Heart left ventricle (tissue), 16 donors: ENCODE measurements at regions not wholly inside any gene's neighbourhood (a gene's known extent, or its start where the extent isn't known, plus 50 kb on each side); places are given as distances from the start of the nearest gene placed in this dataset.

Experiments used
- ATAC-seq, 4 donors: fragments of 200-7000 bp; cut with Tn5 transposase; one replicate each; pipeline ENCODE4 v1.9.1; 2020 to 2022; ENCODE audit warnings: moderate library complexity in 4 of 4, mild to moderate bottlenecking in 3 of 4, moderate number of reproducible peaks in 1 of 4
- DNase-seq, 5 donors: peaks; one replicate each; pipeline ENCODE4 v3.0.0-alpha.2; 2020
- H3K27ac ChIP-seq, 12 donors: fragments of 200-600 bp; sonication (generic) in 4 of 12; one replicate each; pipeline versions ENCODE4 v1.5.0 to v1.8.0; 2016 to 2022; ENCODE audit warnings: mild to moderate bottlenecking in 2 of 12
- H3K27me3 ChIP-seq, 9 donors: fragments of 200-600 bp; sonication (generic) in 2 of 9; one replicate each; pipeline versions ENCODE4 v1.5.1 to v1.8.0; 2016 to 2022; ENCODE audit warnings: mild to moderate bottlenecking in 3 of 9
- H3K36me3 ChIP-seq, 9 donors: fragments of 200-600 bp; sonication (generic) in 2 of 9; one replicate each; pipeline versions ENCODE4 v1.5.0 to v1.8.0; 2018 to 2022; ENCODE audit warnings: mild to moderate bottlenecking in 2 of 9
- H3K4me1 ChIP-seq, 12 donors: fragments of 200-600 bp; sonication (generic) in 4 of 12; one replicate each; pipeline versions ENCODE4 v1.5.0 to v1.8.0; 2016 to 2022; ENCODE audit warnings: mild to moderate bottlenecking in 3 of 12
- H3K4me3 ChIP-seq, 12 donors: fragments of 200-600 bp; sonication (generic) in 4 of 12; one replicate each; pipeline versions ENCODE4 v1.5.0 to v1.8.0; 2017 to 2022; ENCODE audit warnings: mild to moderate bottlenecking in 9 of 12, moderate library complexity in 4 of 12
- H3K9me3 ChIP-seq, 12 donors: fragments of 200-600 bp; sonication (generic) in 4 of 12; one replicate each; pipeline versions ENCODE4 v1.5.0 to v1.8.0; 2016 to 2022; ENCODE audit warnings: mild to moderate bottlenecking in 1 of 12
- POLR2A ChIP-seq, 2 donors: fragments of 450-650 bp; IDR thresholded peaks; one replicate each; pipeline ENCODE4 v1.6.1; 2017; ENCODE audit warnings: antibody characterized with exemption in 2 of 2, mild to moderate bottlenecking in 2 of 2, moderate library complexity in 2 of 2
- WGBS, 4 donors: extraction: QIAGEN DNeasy Blood & Tissue Kit in 2 of 4; methylation state at CpG; one replicate each; pipeline versions ENCODE4 v1.1.5 to v1.1.7; 2013 to 2018; 5-methylcytosine and 5-hydroxymethylcytosine counted together
- intact Hi-C, 10 donors: fragments of 100-400 bp; cut with DNase I; formaldehyde crosslinking; loops; one replicate each; pipeline versions ENCODE4 v1.11.1 to v1.14.2; 2022
- TF ChIP-seq, protein P1 (sequence below), 12 donors: fragments of 200-600 bp; sonication (generic) in 4 of 12; IDR thresholded peaks; one replicate each; pipeline versions ENCODE4 v1.5.0 to v1.8.0; 2018 to 2022; ENCODE audit warnings: antibody characterized with exemption in 12 of 12, mild to moderate bottlenecking in 5 of 12
- donor health status: ischemic (EF 13 %, LVEDD 7.1; RV severe dilation, severe dysfunction).
- donor health status: healthy with polysubstance abuse.
- donor health status: DM: no; HTN: yes; CAD: no.
- donor health status: DM: no; HTN: no; CAD: no.
- donor health status: ischemic (EF 25% LVEDD 6.9; RV normal size, moderate dysfunction).
- donor health status: ischemic (EF 25% LVEDD 5.7; RV mildly dilated, moderate dysfunction).
- donor health status: healthy.
- donor health status: DM: yes; HTN: yes; CAD: no.
- donor health status: ischemic (EF 35%, LVEDD 5.7; RV mildly dilated, moderate dysfunction).
- donor health status: nonischemic (EF 11% LVEDD 7.7; RV severe dilation, severe dysfunction).
- donor health status: DM: yes; HTN: yes; CAD: no.
- donor health status: PGD.
- donor health status: ischemic (EF 29% LVEDD 5.4; RV normal size, mild dysfunction).
- donor health status: nonischemic (EF 23%, LVEDD 6.1; RV moderate dilation, normal function).

- H3K4me3 ChIP-seq, result no peak overlapping the region
- no peak for ATAC-seq
- H3K27ac ChIP-seq, result no peak overlapping the region
- H3K36me3 ChIP-seq, result no peaks in the 10 kb centered on the region
- no peaks in the 10 kb centered on the region for H3K9me3 ChIP-seq
- 68 to 85% (median 79%) methylated on average over 3 of the region's 3 CpGs for WGBS, 4 donors
- intact Hi-C loops, result no loop called here
- DNase-seq, result no peak
- TF ChIP-seq POLR2A (IDR thresholded peaks at IDR 0.05), result no peak
- TF ChIP-seq, protein P1, sequence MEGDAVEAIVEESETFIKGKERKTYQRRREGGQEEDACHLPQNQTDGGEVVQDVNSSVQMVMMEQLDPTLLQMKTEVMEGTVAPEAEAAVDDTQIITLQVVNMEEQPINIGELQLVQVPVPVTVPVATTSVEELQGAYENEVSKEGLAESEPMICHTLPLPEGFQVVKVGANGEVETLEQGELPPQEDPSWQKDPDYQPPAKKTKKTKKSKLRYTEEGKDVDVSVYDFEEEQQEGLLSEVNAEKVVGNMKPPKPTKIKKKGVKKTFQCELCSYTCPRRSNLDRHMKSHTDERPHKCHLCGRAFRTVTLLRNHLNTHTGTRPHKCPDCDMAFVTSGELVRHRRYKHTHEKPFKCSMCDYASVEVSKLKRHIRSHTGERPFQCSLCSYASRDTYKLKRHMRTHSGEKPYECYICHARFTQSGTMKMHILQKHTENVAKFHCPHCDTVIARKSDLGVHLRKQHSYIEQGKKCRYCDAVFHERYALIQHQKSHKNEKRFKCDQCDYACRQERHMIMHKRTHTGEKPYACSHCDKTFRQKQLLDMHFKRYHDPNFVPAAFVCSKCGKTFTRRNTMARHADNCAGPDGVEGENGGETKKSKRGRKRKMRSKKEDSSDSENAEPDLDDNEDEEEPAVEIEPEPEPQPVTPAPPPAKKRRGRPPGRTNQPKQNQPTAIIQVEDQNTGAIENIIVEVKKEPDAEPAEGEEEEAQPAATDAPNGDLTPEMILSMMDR (IDR thresholded peaks at IDR 0.05), result no peak
- H3K4me1 ChIP-seq, result no peaks in the 10 kb centered on the region
- no peaks in the 10 kb centered on the region for H3K27me3 ChIP-seq
Observed at GRCh38 chr6:85166114-85166741, 283.7 kb upstream of the NT5E start.

DNA sequence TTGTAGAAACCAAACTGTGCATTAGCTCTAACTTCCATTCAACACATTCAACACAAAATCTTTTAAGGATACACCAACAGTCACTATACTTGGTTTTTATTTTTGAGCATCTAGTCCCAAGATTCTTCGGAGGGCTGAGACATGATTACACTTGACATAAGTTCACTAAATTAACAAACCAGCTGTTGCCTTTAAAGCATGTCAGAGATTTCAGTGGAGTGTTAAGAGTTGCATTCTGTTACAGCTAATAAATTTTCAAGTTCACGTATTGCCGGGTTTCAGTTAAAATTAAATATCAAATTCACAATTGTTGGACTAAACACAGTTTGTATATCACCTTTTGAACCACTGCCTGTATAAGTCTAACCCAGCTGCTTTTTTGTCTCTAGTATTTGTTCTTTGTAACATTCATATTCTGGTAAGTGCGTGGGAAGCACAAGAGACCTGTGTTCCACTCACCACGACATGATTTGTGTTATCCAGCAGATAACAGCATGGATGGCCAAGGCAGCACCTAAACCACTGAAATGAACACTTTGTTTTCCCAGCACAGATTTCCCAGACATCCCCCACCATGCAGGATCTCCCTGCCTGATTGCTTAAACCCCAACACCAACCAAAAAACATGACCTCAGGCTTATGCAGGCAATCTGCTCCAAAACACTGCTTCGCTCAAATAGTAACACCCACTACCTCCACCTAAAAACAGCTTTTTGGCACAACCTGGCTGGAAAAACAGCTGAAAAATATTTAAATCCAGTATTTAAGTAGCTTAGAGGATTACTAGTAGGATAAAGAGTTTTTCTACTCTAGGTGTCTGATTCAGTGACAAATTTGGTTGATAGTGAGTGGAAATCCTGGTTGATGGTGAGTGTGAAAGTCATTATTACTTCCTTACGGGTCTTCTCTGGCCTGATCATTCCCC, 286.5 kb upstream of the NT5E start:
- WGBS, 4 donors, result 55 to 65% (median 61%) methylated on average over 7 of the region's 7 CpGs
- Histone ChIP-seq H3K36me3 (no peaks in the 10 kb centered on the region), H3K27me3 (no peaks in the 10 kb centered on the region), H3K27ac (peak overlapping the region in 4 of 12 donors; percentile 15 to 61 (median 40)), H3K4me1 (no peaks in the 10 kb centered on the region), H3K4me3 (no peak overlapping the region), H3K9me3 (no peaks in the 10 kb centered on the region)
- peak; percentile 37 to 63 (median 55) for ATAC-seq
- intact Hi-C loops, result no loop called here
- no peak for DNase-seq
- TF ChIP-seq POLR2A (IDR thresholded peaks at IDR 0.05), result no peak
- TF ChIP-seq, protein P1 (IDR thresholded peaks at IDR 0.05), result no peak

- Histone ChIP-seq H3K27ac (no peak overlapping the region), H3K36me3 (no peaks in the 10 kb centered on the region), H3K9me3 (peaks cover 0 to 4% (median 0%) of the 10 kb centered on the region in 12 donors), H3K4me1 (no peaks in the 10 kb centered on the region), H3K27me3 (no peaks in the 10 kb centered on the region), H3K4me3 (no peak overlapping the region)
- WGBS, 4 donors, result 54 to 66% (median 58%) methylated on average over 2 of the region's 2 CpGs
- DNase-seq (no peak), ATAC-seq (no peak)
- TF ChIP-seq POLR2A (IDR thresholded peaks at IDR 0.05), result no peak
- TF ChIP-seq, protein P1 (IDR thresholded peaks at IDR 0.05), result no peak
- intact Hi-C loops, result no loop called here
Observed at GRCh38 chr6:85157311-85157710, 292.6 kb upstream of the NT5E start.

DNA sequence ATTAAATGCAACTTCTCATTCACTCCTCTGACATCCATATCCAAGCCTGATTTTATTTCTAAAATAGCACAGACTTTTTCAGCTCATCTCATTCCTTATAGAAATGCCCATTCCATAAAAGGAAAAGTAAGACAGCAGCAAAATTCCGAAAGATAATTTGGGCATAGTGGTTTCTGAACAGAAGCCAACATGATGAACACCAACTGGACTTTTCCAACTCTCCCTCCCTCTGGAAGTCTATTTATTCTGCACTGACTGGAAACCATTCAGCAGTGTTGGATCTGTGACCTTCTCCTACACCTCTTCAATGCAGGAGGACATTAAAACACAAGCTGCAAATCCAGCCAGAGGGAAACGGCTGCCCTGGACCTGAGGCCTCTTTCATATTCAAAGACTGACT, 306.2 kb upstream of the NT5E start:
- Histone ChIP-seq H3K27me3 (no peaks in the 10 kb centered on the region), H3K36me3 (no peaks in the 10 kb centered on the region), H3K9me3 (peaks cover 0 to 32% (median 3%) of the 10 kb centered on the region in 12 donors), H3K4me1 (no peaks in the 10 kb centered on the region), H3K27ac (no peak overlapping the region), H3K4me3 (no peak overlapping the region)
- 54 to 58% (median 56%) methylated on average over 2 of the region's 2 CpGs for WGBS, 4 donors
- ATAC-seq, result no peak
- DNase-seq, result no peak
- intact Hi-C loops, result no loop called here
- TF ChIP-seq POLR2A (IDR thresholded peaks at IDR 0.05), result no peak
- TF ChIP-seq, protein P1 (IDR thresholded peaks at IDR 0.05), result no peak
